GM04503 (cell line): ENCODE measurements at regions not wholly inside any gene's neighbourhood (a gene's known extent, or its start where the extent isn't known, plus 50 kb on each side); places are given as distances from the start of the nearest gene placed in this dataset.
"Not testable (repeated sequence)": the region's sequence is repeated elsewhere in the genome, so short reads cannot be mapped to it uniquely, and the experiment has no call there.

ENCODE experiments used
- DNase-seq: peaks from one replicate; pipeline ENCODE4 v3.0.0-alpha.2; 2012; ENCODE audit warnings: low read depth

GRCh38 chr3:117842086-117842485, 1132.5 kb downstream of the TUSC7 start:
- no peak for DNase-seq

- no peak for DNase-seq
Observed at GRCh38 chr3:117843356-117843755, 1133.8 kb downstream of the TUSC7 start.

GRCh38 chr3:117844676-117845075, 1135.1 kb downstream of the TUSC7 start:
- DNase-seq: no peak

- DNase-seq: no peak
Observed at GRCh38 chr3:117846238-117846637, 1136.7 kb downstream of the TUSC7 start.

- DNase-seq: no peak
Observed at GRCh38 chr3:117848606-117849005, 1139.0 kb downstream of the TUSC7 start.

DNA sequence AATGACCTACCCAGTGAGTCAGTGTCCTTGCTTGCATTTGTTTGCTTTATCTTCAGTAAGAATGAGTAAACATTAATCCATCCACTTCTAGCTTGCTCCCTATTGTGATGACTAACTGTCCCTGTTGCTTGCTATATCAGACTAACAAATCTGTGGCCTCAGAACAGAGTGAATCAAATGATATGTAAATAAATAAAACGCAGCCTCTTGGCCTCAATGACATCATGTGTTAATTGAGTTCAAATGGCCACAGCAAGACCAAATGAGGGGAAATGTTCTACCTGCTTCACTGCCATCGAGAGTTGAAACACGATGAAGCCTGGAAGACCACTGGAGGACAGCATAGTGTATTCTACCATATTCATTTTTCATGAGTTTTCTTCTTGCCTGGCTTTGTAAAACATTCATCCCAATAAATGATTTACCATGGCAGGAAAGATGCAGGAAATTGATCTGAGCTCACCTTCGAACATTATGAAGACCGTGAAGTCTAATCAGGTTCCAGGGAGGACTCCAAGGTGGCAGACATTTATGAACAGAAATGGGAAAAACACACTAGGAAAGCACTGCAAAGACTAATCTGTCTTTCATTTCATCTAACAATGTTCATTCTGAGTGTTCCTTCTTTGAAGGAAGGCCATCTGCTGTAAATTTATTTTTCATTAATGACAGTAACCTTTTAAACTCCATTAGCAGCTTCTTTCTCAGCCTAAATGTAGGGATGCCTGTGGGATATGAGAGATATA, 1144.5 kb downstream of the TUSC7 start:
- DNase-seq: peak; percentile 27

DNA sequence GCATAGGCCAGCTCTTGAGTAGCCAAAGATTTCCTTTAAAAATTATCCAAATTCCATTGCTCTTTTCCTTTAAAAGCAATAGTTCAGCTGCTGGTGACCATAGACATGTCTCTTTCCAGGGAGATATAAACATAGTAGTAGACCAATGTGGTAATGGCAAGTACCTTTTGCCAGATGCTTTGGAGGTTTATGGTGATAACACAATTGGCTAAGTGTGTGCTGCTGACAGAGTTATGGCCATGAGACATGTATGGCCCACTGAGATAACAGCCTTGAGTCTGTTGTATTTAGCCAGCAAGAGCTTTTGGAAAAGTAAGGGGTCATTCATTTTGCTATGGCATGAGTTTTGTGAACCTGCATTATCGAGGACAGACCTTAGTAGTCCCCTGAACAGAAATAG, 1146.8 kb downstream of the TUSC7 start:
- DNase-seq: no peak

GRCh38 chr3:117863146-117863545, 1153.6 kb downstream of the TUSC7 start:
- no peak for DNase-seq

- DNase-seq: no peak
Observed at GRCh38 chr3:117865338-117865737, 1155.8 kb downstream of the TUSC7 start.

GRCh38 chr3:117868766-117869165, 1159.2 kb downstream of the TUSC7 start:
- DNase-seq: no peak

DNA sequence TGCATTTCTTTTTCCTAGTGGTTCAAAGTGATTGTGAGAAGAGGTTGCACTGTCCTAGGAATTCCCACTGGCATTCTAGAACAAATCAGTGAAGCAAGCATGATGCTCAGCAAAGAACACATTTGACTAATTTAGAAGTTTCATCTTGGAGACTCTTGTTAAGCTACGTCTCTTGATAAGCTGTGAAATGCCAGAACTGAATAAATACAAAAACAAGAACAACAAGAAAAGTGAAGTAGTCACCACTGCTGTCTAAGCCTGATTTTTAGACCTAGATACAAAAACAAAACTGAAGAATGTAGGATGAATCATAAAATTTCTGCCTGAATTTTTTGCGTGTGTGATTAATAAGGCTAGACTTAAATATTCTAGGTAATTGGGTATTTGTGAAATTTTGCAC, 1162.4 kb downstream of the TUSC7 start:
- no peak for DNase-seq

DNA sequence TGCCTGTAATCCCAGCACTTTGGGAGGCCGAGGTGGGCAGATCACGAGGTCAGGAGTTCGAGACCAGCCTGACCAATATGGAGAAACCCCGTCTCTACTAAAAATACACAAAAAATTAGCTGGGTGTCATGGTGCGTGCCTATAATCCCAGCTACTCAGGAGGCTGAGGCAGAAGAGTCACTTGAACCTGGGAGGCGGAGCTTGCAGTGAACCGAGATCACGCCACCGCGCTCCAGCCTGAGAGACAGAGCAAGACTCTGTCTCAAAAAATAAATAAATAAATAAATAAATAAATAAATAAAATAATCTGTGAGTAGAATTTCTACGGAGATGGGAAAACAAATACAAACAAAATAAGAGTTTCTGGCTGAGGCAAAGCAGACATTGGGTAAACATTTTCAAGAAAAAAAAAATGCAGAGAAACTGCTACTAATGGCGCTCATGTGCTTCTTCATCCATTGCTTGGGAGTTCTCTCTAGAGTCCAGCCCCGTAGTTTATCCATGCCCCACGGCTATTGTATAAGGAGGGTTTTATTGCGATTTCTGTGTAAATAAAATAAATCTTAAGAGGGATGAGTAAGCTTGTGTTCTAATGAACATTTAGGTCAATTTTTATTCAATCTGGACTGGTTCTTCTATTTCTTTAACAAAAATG, 1161.9 kb downstream of the IGSF11 start:
- not testable (repeated sequence) for DNase-seq

GRCh38 chr3:117873249-117873600, 1161.4 kb downstream of the IGSF11 start:
- no peak for DNase-seq

DNA sequence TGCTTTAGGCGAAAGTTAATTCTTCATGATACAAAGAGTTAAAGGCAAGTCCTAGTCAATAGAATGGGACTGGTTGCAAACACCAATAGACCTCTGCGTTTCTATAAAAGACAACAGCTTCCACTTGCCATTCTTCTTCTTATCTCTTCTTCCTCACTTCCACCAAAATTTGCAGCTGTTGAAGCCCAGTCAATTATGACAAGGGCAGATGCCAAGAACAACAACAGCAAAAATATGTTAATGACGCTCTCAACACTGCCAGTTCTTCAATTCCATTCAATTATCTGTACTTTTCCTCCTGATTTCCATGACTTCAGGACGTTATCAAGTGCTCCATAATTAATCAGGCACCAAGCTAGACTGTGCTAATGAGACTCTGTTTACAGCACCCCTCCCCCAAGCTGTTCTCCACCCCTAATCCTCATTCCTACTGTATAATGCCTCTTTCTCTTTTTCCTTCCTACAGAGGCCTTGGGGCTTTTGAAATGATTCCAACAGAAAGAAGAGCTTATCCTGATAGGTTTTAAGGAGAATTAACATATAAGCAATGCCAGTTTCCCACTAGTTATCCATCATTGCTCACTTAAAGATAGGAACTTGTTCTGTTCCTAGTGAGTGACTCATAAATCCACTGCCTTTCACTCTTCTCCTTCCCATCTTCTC, 1160.5 kb downstream of the IGSF11 start:
- DNase-seq: no peak

- DNase-seq: no peak
Observed at GRCh38 chr3:117874904-117875874, 1159.5 kb downstream of the IGSF11 start.

GRCh38 chr3:117875887-117876286, 1158.8 kb downstream of the IGSF11 start:
- DNase-seq: no peak

DNA sequence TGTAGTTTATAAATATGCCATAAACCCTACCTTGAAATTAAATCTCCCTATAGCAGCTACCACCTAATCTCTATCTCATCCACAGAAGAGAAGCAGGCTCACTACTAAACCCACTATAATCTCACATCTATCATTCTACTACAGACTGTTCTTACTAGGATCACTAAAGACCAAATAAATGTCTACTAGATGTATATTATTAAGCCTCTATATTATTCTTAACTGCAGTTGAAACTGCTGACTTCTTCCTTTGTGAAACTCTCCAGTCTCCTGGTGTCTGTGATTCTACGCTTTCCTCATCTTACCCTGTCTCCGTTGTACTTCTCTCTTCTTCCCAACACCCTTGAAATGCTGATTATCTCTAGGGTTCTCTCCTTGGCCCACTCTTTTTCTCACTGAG, 1154.0 kb downstream of the IGSF11 start:
- no peak for DNase-seq

DNA sequence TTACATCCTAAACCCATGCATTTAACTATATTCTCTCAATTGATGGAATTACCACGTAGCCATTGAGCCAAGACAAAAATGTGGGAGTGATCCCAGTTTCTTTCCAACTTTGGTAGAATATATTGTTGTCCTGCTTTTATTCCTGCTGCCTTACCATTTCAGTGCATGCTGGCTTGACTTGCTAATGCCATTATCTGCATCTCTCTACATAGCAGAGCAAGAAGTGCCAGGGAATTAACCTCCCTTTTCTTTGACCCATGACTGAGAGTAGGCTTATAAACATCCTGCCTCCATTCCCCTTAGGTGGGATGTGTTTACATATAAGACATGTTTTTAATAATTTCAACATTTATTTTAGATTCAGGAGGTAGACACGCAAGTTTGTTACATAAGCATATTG, 1153.4 kb downstream of the IGSF11 start:
- no peak for DNase-seq

DNA sequence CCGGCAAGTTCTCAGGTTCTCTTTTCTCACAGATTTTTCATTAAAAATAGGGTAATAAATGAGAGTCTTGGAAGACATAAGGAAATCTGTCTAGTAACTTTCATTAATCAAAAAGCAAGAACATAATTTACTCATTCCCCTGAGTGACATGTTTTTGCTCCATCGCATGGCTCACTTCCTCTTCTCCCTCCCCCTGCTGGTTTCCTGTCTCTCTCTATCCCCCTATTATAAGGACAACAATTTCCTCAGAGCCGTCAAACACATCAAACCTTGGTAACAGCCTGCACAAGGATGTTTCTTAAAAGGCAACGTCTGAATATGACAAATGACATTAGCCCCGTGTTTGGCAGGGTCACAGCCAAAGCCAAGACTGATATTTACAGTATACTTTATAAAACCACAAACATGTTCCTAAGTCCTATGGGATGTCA, 1149.6 kb downstream of the IGSF11 start:
- DNase-seq: no peak

DNA sequence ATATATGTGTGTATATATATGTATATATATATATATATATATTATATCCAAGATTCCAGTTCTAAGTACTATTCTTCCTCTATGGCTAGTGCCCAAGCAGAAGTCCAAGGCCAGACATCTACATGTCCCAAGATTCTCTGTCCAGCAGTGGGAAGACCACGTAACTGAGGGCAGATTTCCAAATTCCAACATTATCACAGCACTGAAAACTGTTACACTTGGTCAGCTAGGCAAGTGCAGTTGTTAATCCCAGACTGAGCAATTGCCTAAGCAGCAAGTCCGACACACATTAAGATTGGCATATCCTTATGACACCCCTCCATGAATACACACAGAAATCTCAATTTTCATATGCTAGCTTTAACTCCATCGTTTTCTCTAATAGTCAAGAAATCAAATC, 1148.5 kb downstream of the IGSF11 start:
- DNase-seq: no peak

GRCh38 chr3:117887031-117887430, 1147.6 kb downstream of the IGSF11 start:
- DNase-seq: no peak

DNA sequence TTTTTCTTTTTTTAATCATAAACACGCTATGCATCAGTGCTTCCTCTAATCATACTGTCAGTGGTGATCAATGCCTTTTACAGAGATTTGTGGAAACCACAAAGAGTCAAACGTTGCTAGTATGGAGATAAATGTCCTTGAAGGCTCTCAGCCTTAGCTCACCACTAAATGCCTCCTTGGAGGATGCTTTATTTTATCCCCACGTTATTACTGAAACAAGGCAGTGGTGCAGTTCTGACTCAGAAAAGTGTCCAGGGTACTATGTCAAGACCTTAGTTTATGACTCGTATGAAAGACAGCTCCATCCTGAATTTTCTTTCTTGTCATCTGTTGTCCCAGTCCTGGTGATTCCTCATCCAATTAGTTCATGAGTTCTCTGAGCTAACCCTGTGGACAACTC, 1146.7 kb downstream of the IGSF11 start:
- no peak for DNase-seq
